Heart left ventricle (tissue), 13 donors: ENCODE measurements at regions not wholly inside any gene's neighbourhood (a gene's known extent, or its start where the extent isn't known, plus 50 kb on each side); places are given as distances from the start of the nearest gene placed in this dataset.

Source experiments
- POLR2A ChIP-seq, 2 donors: fragments of 450-650 bp; IDR thresholded peaks; one replicate each; pipeline ENCODE4 v1.6.1; 2017; ENCODE audit warnings: antibody characterized with exemption in 2 of 2, mild to moderate bottlenecking in 2 of 2, moderate library complexity in 2 of 2
- TF ChIP-seq, protein P1 (sequence below), 12 donors: fragments of 200-600 bp; sonication (generic) in 4 of 12; IDR thresholded peaks; one replicate each; pipeline versions ENCODE4 v1.5.0 to v1.8.0; 2018 to 2022; ENCODE audit warnings: antibody characterized with exemption in 12 of 12, mild to moderate bottlenecking in 5 of 12
- donor health status: ischemic (EF 13 %, LVEDD 7.1; RV severe dilation, severe dysfunction).
- donor health status: DM: no; HTN: yes; CAD: no.
- donor health status: DM: no; HTN: no; CAD: no.
- donor health status: ischemic (EF 25% LVEDD 6.9; RV normal size, moderate dysfunction).
- donor health status: ischemic (EF 25% LVEDD 5.7; RV mildly dilated, moderate dysfunction).
- donor health status: ischemic (EF 35%, LVEDD 5.7; RV mildly dilated, moderate dysfunction).
- donor health status: nonischemic (EF 11% LVEDD 7.7; RV severe dilation, severe dysfunction).
- donor health status: DM: yes; HTN: yes; CAD: no.
- donor health status: PGD.
- donor health status: ischemic (EF 29% LVEDD 5.4; RV normal size, mild dysfunction).
- donor health status: nonischemic (EF 23%, LVEDD 6.1; RV moderate dilation, normal function).

DNA sequence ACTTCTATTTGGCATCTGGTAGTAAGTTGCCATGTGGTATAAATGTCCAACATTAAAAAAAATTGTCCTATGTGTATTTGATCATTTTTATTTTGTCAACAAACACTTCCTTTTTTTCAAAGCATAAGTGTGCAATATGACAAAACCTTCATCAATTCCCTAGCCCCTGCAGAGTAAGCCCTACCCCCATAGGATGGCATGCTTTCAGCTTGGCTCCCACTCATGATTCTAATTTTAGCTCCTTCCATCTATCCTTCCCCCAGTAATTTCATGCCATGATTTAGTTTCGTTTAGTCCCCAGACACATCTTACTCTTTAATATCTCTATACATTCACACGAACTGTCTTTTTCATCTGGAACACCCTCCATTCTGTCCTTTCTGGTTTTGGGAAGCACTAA, 250.6 kb upstream of the RAG2 start:
- TF ChIP-seq, protein P1, sequence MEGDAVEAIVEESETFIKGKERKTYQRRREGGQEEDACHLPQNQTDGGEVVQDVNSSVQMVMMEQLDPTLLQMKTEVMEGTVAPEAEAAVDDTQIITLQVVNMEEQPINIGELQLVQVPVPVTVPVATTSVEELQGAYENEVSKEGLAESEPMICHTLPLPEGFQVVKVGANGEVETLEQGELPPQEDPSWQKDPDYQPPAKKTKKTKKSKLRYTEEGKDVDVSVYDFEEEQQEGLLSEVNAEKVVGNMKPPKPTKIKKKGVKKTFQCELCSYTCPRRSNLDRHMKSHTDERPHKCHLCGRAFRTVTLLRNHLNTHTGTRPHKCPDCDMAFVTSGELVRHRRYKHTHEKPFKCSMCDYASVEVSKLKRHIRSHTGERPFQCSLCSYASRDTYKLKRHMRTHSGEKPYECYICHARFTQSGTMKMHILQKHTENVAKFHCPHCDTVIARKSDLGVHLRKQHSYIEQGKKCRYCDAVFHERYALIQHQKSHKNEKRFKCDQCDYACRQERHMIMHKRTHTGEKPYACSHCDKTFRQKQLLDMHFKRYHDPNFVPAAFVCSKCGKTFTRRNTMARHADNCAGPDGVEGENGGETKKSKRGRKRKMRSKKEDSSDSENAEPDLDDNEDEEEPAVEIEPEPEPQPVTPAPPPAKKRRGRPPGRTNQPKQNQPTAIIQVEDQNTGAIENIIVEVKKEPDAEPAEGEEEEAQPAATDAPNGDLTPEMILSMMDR (IDR thresholded peaks at IDR 0.05), result no peak
- no peak for TF ChIP-seq POLR2A (IDR thresholded peaks at IDR 0.05)
